Heart left ventricle (tissue), 16 donors: ENCODE measurements at regions not wholly inside any gene's neighbourhood (a gene's known extent, or its start where the extent isn't known, plus 50 kb on each side); places are given as distances from the start of the nearest gene placed in this dataset.
"Not testable (repeated sequence)": the region's sequence is repeated elsewhere in the genome, so short reads cannot be mapped to it uniquely, and the experiment has no call there.

Source experiments
- ATAC-seq, 4 donors: fragments of 200-7000 bp; cut with Tn5 transposase; one replicate each; pipeline ENCODE4 v1.9.1; 2020 to 2022; ENCODE audit warnings: moderate library complexity in 4 of 4, mild to moderate bottlenecking in 3 of 4, moderate number of reproducible peaks in 1 of 4
- DNase-seq, 5 donors: peaks; one replicate each; pipeline ENCODE4 v3.0.0-alpha.2; 2020
- H3K27ac ChIP-seq, 12 donors: fragments of 200-600 bp; sonication (generic) in 4 of 12; one replicate each; pipeline versions ENCODE4 v1.5.0 to v1.8.0; 2016 to 2022; ENCODE audit warnings: mild to moderate bottlenecking in 2 of 12
- H3K27me3 ChIP-seq, 9 donors: fragments of 200-600 bp; sonication (generic) in 2 of 9; one replicate each; pipeline versions ENCODE4 v1.5.1 to v1.8.0; 2016 to 2022; ENCODE audit warnings: mild to moderate bottlenecking in 3 of 9
- H3K36me3 ChIP-seq, 9 donors: fragments of 200-600 bp; sonication (generic) in 2 of 9; one replicate each; pipeline versions ENCODE4 v1.5.0 to v1.8.0; 2018 to 2022; ENCODE audit warnings: mild to moderate bottlenecking in 2 of 9
- H3K4me1 ChIP-seq, 12 donors: fragments of 200-600 bp; sonication (generic) in 4 of 12; one replicate each; pipeline versions ENCODE4 v1.5.0 to v1.8.0; 2016 to 2022; ENCODE audit warnings: mild to moderate bottlenecking in 3 of 12
- H3K4me3 ChIP-seq, 12 donors: fragments of 200-600 bp; sonication (generic) in 4 of 12; one replicate each; pipeline versions ENCODE4 v1.5.0 to v1.8.0; 2017 to 2022; ENCODE audit warnings: mild to moderate bottlenecking in 9 of 12, moderate library complexity in 4 of 12
- H3K9me3 ChIP-seq, 12 donors: fragments of 200-600 bp; sonication (generic) in 4 of 12; one replicate each; pipeline versions ENCODE4 v1.5.0 to v1.8.0; 2016 to 2022; ENCODE audit warnings: mild to moderate bottlenecking in 1 of 12
- CTCF ChIP-seq, 12 donors: fragments of 200-600 bp; sonication (generic) in 4 of 12; IDR thresholded peaks; one replicate each; pipeline versions ENCODE4 v1.5.0 to v1.8.0; 2018 to 2022; ENCODE audit warnings: antibody characterized with exemption in 12 of 12, mild to moderate bottlenecking in 5 of 12
- POLR2A ChIP-seq, 2 donors: fragments of 450-650 bp; IDR thresholded peaks; one replicate each; pipeline ENCODE4 v1.6.1; 2017; ENCODE audit warnings: antibody characterized with exemption in 2 of 2, mild to moderate bottlenecking in 2 of 2, moderate library complexity in 2 of 2
- WGBS, 4 donors: extraction: QIAGEN DNeasy Blood & Tissue Kit in 2 of 4; methylation state at CpG; one replicate each; pipeline versions ENCODE4 v1.1.5 to v1.1.7; 2013 to 2018; 5-methylcytosine and 5-hydroxymethylcytosine counted together
- intact Hi-C, 10 donors: fragments of 100-400 bp; cut with DNase I; formaldehyde crosslinking; loops; one replicate each; pipeline versions ENCODE4 v1.11.1 to v1.14.2; 2022
- donor health status: ischemic (EF 13 %, LVEDD 7.1; RV severe dilation, severe dysfunction).
- donor health status: healthy with polysubstance abuse.
- donor health status: DM: no; HTN: yes; CAD: no.
- donor health status: DM: no; HTN: no; CAD: no.
- donor health status: ischemic (EF 25% LVEDD 6.9; RV normal size, moderate dysfunction).
- donor health status: ischemic (EF 25% LVEDD 5.7; RV mildly dilated, moderate dysfunction).
- donor health status: healthy.
- donor health status: DM: yes; HTN: yes; CAD: no.
- donor health status: ischemic (EF 35%, LVEDD 5.7; RV mildly dilated, moderate dysfunction).
- donor health status: nonischemic (EF 11% LVEDD 7.7; RV severe dilation, severe dysfunction).
- donor health status: DM: yes; HTN: yes; CAD: no.
- donor health status: PGD.
- donor health status: ischemic (EF 29% LVEDD 5.4; RV normal size, mild dysfunction).
- donor health status: nonischemic (EF 23%, LVEDD 6.1; RV moderate dilation, normal function).

- H3K27ac ChIP-seq, intact Hi-C loops, H3K4me3 ChIP-seq, H3K27me3 ChIP-seq, H3K36me3 ChIP-seq, H3K9me3 ChIP-seq, H3K4me1 ChIP-seq, ATAC-seq, DNase-seq: not testable (repeated sequence)
- WGBS, 4 donors, result 95 to 99% (median 98%) methylated on average over 6 of the region's 6 CpGs
These were observed 52.6 kb upstream of the KIF26B start for GRCh38 chr1:245102149-245102548.

- Histone ChIP-seq H3K9me3 (no peaks in the 10 kb centered on the region), H3K27me3 (no peaks in the 10 kb centered on the region), H3K4me3 (no peak overlapping the region), H3K36me3 (no peaks in the 10 kb centered on the region), H3K27ac (no peak overlapping the region), H3K4me1 (peaks cover 0 to 3% (median 0%) of the 10 kb centered on the region in 12 donors)
- 81 to 89% (median 85%) methylated on average over 6 to 8 of the region's 8 CpGs for WGBS, 4 donors
- DNase-seq (no peak), ATAC-seq (no peak)
- TF ChIP-seq CTCF (IDR thresholded peaks at IDR 0.05) (no peak), POLR2A (IDR thresholded peaks at IDR 0.05) (no peak)
- intact Hi-C loops, result no loop called here
These were observed 55.4 kb upstream of the KIF26B start for GRCh38 chr1:245099401-245099800.

- 97 to 98% (median 98%) methylated on average over 6 of the region's 6 CpGs for WGBS, 4 donors
- Histone ChIP-seq H3K27me3 (no peaks in the 10 kb centered on the region), H3K36me3 (no peaks in the 10 kb centered on the region), H3K27ac (no peak overlapping the region), H3K4me3 (no peak overlapping the region), H3K9me3 (no peaks in the 10 kb centered on the region), H3K4me1 (peaks cover 0 to 3% (median 0%) of the 10 kb centered on the region in 12 donors)
- ATAC-seq (no peak), DNase-seq (no peak)
- TF ChIP-seq CTCF (IDR thresholded peaks at IDR 0.05) (no peak), POLR2A (IDR thresholded peaks at IDR 0.05) (no peak)
- intact Hi-C loops, result no loop called here
These were observed 55.9 kb upstream of the KIF26B start for GRCh38 chr1:245098924-245099323.

GRCh38 chr1:245096311-245097066 lies 58.3 kb upstream of the KIF26B start:
- no peak for TF ChIP-seq CTCF (IDR thresholded peaks at IDR 0.05)
- no peak overlapping the region for H3K27ac ChIP-seq
- H3K4me3 ChIP-seq, result no peak overlapping the region
- no peaks in the 10 kb centered on the region for H3K27me3 ChIP-seq
- no peak for ATAC-seq
- intact Hi-C loops, result no loop called here
- H3K4me1 ChIP-seq, result peaks cover 0 to 3% (median 0%) of the 10 kb centered on the region in 12 donors
- no peak for DNase-seq
- H3K9me3 ChIP-seq, result no peaks in the 10 kb centered on the region
- WGBS, 4 donors, result 81 to 84% (median 82%) methylated on average over 5 of the region's 5 CpGs
- peaks cover 0 to 6% (median 0%) of the 10 kb centered on the region in 9 donors for H3K36me3 ChIP-seq

- intact Hi-C loops, result no loop called here
- Histone ChIP-seq H3K27me3 (no peaks in the 10 kb centered on the region), H3K4me1 (peaks cover 0 to 3% (median 0%) of the 10 kb centered on the region in 12 donors), H3K9me3 (no peaks in the 10 kb centered on the region), H3K36me3 (peaks cover 0 to 11% (median 0%) of the 10 kb centered on the region in 9 donors), H3K27ac (no peak overlapping the region), H3K4me3 (no peak overlapping the region)
- WGBS, 4 donors, result 46 to 54% (median 52%) methylated on average over 1 of the region's 1 CpG
- no peak for DNase-seq
- no peak for ATAC-seq
- TF ChIP-seq POLR2A (IDR thresholded peaks at IDR 0.05) (no peak), CTCF (IDR thresholded peaks at IDR 0.05) (no peak)
These were observed 58.9 kb upstream of the KIF26B start for GRCh38 chr1:245095903-245096302.
